Stimulated activated naive CD8-positive, alpha-beta T cell treated with anti-CD3 and anti-CD28 coated beads, Interleukin-15, Interleukin-2, amounts not matched to agents 100 ng/mL and 50 ng/mL, for 24 hours (primary cell): ENCODE measurements at regions not wholly inside any gene's neighbourhood (a gene's known extent, or its start where the extent isn't known, plus 50 kb on each side); places are given as distances from the start of the nearest gene placed in this dataset.

Source experiments
- H3K27ac Mint-ChIP-seq: one replicate; pipeline ENCODE4 v1.8.0; 2021; ENCODE audit warnings: mild to moderate bottlenecking, mixed read lengths
- H3K27me3 Mint-ChIP-seq: one replicate; pipeline ENCODE4 v1.8.0; 2021; ENCODE audit warnings: mixed read lengths
- H3K36me3 Mint-ChIP-seq: one replicate; pipeline ENCODE4 v1.8.0; 2021; ENCODE audit warnings: low read depth, mixed read lengths
- H3K4me1 Mint-ChIP-seq: one replicate; pipeline ENCODE4 v1.8.0; 2021; ENCODE audit warnings: low read depth, mixed read lengths
- H3K4me3 Mint-ChIP-seq: one replicate; pipeline ENCODE4 v1.8.0; 2021; ENCODE audit warnings: mild to moderate bottlenecking, mixed read lengths
- H3K9me3 Mint-ChIP-seq: one replicate; pipeline ENCODE4 v1.8.0; 2021; ENCODE audit warnings: mixed read lengths

- no peaks in the 10 kb centered on the region for H3K4me1 Mint-ChIP-seq
- no peaks in the 10 kb centered on the region for H3K36me3 Mint-ChIP-seq
- peaks cover 6% of the 10 kb centered on the region for H3K9me3 Mint-ChIP-seq
- H3K27ac Mint-ChIP-seq: no peak overlapping the region
- no peaks in the 10 kb centered on the region for H3K27me3 Mint-ChIP-seq
- no peak overlapping the region for H3K4me3 Mint-ChIP-seq
These were observed 518.1 kb downstream of the FSCB start for GRCh38 chr14:43988989-43989388.

DNA sequence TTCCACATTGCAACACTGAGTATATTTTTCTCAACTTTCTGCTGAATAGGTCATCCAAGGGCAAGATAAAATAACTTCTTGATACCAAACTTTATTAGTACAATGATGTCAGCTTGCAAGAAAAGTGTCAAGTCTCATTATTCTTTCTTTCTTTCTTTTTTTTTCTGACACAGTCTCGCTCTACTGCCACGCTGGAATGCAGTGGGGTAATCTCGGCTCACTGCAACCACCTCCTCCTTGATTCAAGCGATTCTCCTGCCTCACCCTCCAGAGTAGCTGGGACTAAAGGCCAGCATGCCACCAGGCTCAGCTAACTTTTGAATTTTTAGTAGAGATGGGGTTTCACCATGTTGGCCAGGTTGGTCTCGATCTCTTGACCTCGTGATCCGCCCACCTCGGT lies 523.4 kb downstream of the FSCB start:
- Mint-ChIP-seq H3K27ac (no peak overlapping the region), H3K36me3 (no peaks in the 10 kb centered on the region), H3K9me3 (peaks cover 6% of the 10 kb centered on the region), H3K27me3 (no peaks in the 10 kb centered on the region), H3K4me1 (no peaks in the 10 kb centered on the region), H3K4me3 (no peak overlapping the region)

- Mint-ChIP-seq H3K4me3 (no peak overlapping the region), H3K4me1 (no peaks in the 10 kb centered on the region), H3K27ac (no peak overlapping the region), H3K27me3 (no peaks in the 10 kb centered on the region), H3K36me3 (no peaks in the 10 kb centered on the region), H3K9me3 (peaks cover 6% of the 10 kb centered on the region)
These were observed 525.8 kb downstream of the FSCB start for GRCh38 chr14:43981135-43981768.

GRCh38 chr14:43956741-43957140 lies 550.3 kb downstream of the FSCB start:
- H3K27ac Mint-ChIP-seq: no peak overlapping the region
- peaks cover 20% of the 10 kb centered on the region for H3K9me3 Mint-ChIP-seq
- no peaks in the 10 kb centered on the region for H3K4me1 Mint-ChIP-seq
- no peaks in the 10 kb centered on the region for H3K27me3 Mint-ChIP-seq
- no peaks in the 10 kb centered on the region for H3K36me3 Mint-ChIP-seq
- H3K4me3 Mint-ChIP-seq: no peak overlapping the region

DNA sequence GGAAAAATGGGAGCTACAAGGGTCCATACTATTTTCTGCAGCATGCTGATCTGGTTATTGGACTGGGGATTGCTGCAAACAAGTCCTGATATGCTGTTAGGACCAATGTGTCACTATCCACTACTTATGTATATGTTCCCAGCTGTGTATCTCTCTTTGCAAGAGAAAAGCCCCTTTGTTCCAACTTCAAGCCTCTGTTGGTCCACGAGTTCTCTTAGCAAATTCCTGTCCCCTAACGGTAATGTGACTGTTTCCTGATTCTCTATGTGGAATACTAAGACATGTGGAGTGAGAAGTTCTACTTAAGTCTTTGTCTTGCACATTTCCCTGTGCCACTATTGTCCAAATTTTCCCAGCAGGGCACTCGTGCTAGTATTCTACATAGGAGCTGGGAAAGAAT lies 557.7 kb downstream of the FSCB start:
- no peak overlapping the region for H3K4me3 Mint-ChIP-seq
- H3K9me3 Mint-ChIP-seq: peaks cover 15% of the 10 kb centered on the region
- no peaks in the 10 kb centered on the region for H3K36me3 Mint-ChIP-seq
- no peak overlapping the region for H3K27ac Mint-ChIP-seq
- H3K27me3 Mint-ChIP-seq: no peaks in the 10 kb centered on the region
- H3K4me1 Mint-ChIP-seq: no peaks in the 10 kb centered on the region

- Mint-ChIP-seq H3K9me3 (peaks cover 3% of the 10 kb centered on the region), H3K4me3 (no peak overlapping the region), H3K4me1 (no peaks in the 10 kb centered on the region), H3K27ac (no peak overlapping the region), H3K36me3 (no peaks in the 10 kb centered on the region), H3K27me3 (no peaks in the 10 kb centered on the region)
These were observed 567.2 kb downstream of the FSCB start for GRCh38 chr14:43939836-43940235.

GRCh38 chr14:43938588-43939281 lies 568.3 kb downstream of the FSCB start:
- Mint-ChIP-seq H3K36me3 (no peaks in the 10 kb centered on the region), H3K9me3 (peaks cover 3% of the 10 kb centered on the region), H3K27me3 (no peaks in the 10 kb centered on the region), H3K27ac (no peak overlapping the region), H3K4me3 (no peak overlapping the region), H3K4me1 (no peaks in the 10 kb centered on the region)

DNA sequence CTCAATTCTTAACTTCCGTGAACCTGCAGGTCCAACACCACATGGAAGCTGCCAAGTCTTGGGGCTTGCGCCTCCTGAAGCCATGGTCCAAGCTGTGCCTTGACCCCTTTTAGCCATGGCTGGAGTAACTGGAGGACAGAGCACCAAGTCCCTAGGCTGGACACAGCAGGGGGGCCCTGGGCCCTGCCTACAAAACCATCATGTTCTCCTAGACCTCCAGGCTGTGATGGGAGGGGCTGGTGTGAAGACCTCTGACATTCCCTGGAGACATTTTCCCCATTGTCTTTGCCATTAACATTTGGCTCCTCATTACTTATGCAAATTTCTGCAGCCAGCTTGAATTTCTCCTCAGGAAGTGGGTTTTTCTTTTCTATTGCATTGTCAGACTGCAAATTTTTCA lies 570.1 kb downstream of the FSCB start:
- Mint-ChIP-seq H3K4me1 (no peaks in the 10 kb centered on the region), H3K27ac (no peak overlapping the region), H3K36me3 (no peaks in the 10 kb centered on the region), H3K4me3 (no peak overlapping the region), H3K27me3 (no peaks in the 10 kb centered on the region), H3K9me3 (no peaks in the 10 kb centered on the region)

DNA sequence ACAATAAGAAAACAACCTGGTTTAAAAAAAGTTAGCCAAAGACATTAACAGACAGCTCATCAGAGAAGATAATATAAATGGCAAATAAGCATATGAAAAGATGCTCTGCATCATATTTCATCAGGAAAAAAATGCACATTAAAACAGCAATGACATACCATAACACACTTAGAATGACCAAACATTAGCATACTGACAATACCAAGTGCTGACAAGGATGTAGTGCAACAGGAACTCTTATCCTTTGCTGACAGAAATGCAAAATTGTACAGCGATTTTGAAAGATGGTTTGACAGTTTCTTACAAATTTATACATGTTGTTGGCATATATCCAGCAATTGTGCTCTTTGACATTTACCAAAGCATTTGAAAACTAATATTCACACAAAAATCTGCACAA lies 573.0 kb downstream of the FSCB start:
- Mint-ChIP-seq H3K27ac (no peak overlapping the region), H3K9me3 (no peaks in the 10 kb centered on the region), H3K4me1 (no peaks in the 10 kb centered on the region), H3K36me3 (no peaks in the 10 kb centered on the region), H3K4me3 (no peak overlapping the region), H3K27me3 (no peaks in the 10 kb centered on the region)

- no peaks in the 10 kb centered on the region for H3K4me1 Mint-ChIP-seq
- no peak overlapping the region for H3K27ac Mint-ChIP-seq
- H3K4me3 Mint-ChIP-seq: no peak overlapping the region
- no peaks in the 10 kb centered on the region for H3K36me3 Mint-ChIP-seq
- H3K9me3 Mint-ChIP-seq: peaks cover 10% of the 10 kb centered on the region
- no peaks in the 10 kb centered on the region for H3K27me3 Mint-ChIP-seq
These were observed 592.9 kb downstream of the FSCB start for GRCh38 chr14:43914041-43914693.

DNA sequence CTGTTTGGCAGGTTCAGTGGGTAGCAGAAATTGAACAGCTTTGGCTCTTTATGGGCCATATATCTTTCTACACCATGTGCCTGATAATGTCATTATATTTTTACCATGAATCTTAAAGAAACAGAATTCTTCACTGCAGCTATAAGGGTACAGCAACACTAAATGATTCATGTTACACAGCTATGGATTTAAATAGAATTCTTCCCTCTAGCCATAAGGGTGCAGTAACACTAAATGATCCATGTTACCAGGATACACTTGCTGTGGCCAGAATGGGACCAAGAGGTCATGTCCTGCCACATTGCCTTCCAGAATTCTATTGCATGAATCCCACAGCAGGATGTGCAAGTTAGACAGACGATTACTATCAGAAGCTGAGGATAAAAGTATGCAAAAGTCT lies 603.9 kb downstream of the FSCB start:
- Mint-ChIP-seq H3K9me3 (no peaks in the 10 kb centered on the region), H3K27me3 (no peaks in the 10 kb centered on the region), H3K27ac (no peak overlapping the region), H3K4me1 (no peaks in the 10 kb centered on the region), H3K4me3 (no peak overlapping the region), H3K36me3 (no peaks in the 10 kb centered on the region)

GRCh38 chr14:43901911-43902673 lies 605.0 kb downstream of the FSCB start:
- no peaks in the 10 kb centered on the region for H3K27me3 Mint-ChIP-seq
- no peaks in the 10 kb centered on the region for H3K4me1 Mint-ChIP-seq
- no peaks in the 10 kb centered on the region for H3K9me3 Mint-ChIP-seq
- H3K27ac Mint-ChIP-seq: no peak overlapping the region
- H3K36me3 Mint-ChIP-seq: no peaks in the 10 kb centered on the region
- H3K4me3 Mint-ChIP-seq: no peak overlapping the region

DNA sequence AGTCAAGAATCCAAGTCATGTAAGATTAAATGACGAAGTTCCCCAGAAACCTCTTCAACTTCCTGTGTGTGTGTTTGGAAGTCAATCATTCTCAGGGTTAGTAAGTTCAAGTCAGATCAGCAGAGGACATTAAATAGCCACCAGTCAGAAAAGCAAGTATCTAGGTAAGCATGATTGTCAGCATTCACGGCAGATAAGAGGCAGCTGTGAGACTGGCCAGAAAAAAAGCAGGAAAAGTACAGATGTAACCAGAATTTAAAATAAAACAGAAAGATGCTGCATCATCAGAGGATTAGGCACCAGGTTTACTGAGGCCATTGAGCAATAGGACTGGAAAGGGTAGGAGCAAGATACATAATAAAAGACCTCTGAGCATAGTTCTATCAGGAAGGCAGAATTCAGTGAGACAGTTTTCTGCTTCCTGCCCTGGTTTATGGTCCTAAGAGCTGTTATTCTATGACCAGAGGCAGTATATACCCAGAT lies 606.9 kb downstream of the FSCB start:
- H3K4me3 Mint-ChIP-seq: no peak overlapping the region
- H3K27me3 Mint-ChIP-seq: no peaks in the 10 kb centered on the region
- no peaks in the 10 kb centered on the region for H3K36me3 Mint-ChIP-seq
- H3K27ac Mint-ChIP-seq: no peak overlapping the region
- peaks cover 3% of the 10 kb centered on the region for H3K9me3 Mint-ChIP-seq
- no peaks in the 10 kb centered on the region for H3K4me1 Mint-ChIP-seq

- no peaks in the 10 kb centered on the region for H3K36me3 Mint-ChIP-seq
- H3K27me3 Mint-ChIP-seq: no peaks in the 10 kb centered on the region
- H3K9me3 Mint-ChIP-seq: peaks cover 3% of the 10 kb centered on the region
- H3K27ac Mint-ChIP-seq: no peak overlapping the region
- H3K4me3 Mint-ChIP-seq: no peak overlapping the region
- no peaks in the 10 kb centered on the region for H3K4me1 Mint-ChIP-seq
These were observed 608.4 kb downstream of the FSCB start for GRCh38 chr14:43898687-43899086.

DNA sequence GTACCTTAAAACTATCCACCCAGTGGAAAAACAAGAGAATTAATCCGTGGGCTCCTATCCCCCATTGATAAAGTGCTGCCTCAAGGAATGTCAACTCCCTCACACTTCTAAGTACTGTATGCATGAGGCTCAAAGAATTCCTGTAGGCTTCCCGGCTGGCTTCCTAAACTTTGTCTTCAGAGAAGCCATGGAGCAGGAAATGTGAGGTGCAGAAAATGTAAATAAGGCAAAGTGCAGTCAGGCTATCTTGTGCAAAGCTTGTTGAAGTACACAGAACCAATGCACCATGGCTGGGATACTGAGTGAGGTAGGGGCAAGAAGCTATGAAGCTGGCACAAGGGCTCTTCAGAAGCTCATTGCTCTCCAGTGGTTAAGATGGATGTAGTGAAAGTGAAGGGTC lies 611.0 kb downstream of the FSCB start:
- Mint-ChIP-seq H3K36me3 (no peaks in the 10 kb centered on the region), H3K4me1 (no peaks in the 10 kb centered on the region), H3K9me3 (peaks cover 3% of the 10 kb centered on the region), H3K27me3 (no peaks in the 10 kb centered on the region), H3K4me3 (no peak overlapping the region), H3K27ac (no peak overlapping the region)
